ENCODE measurements at regions not wholly inside any gene's neighbourhood (a gene's known extent, or its start where the extent isn't known, plus 50 kb on each side); places are given as distances from the start of the nearest gene placed in this dataset.
"Not testable (repeated sequence)": the region's sequence is repeated elsewhere in the genome, so short reads cannot be mapped to it uniquely, and the experiment has no call there.

DNA sequence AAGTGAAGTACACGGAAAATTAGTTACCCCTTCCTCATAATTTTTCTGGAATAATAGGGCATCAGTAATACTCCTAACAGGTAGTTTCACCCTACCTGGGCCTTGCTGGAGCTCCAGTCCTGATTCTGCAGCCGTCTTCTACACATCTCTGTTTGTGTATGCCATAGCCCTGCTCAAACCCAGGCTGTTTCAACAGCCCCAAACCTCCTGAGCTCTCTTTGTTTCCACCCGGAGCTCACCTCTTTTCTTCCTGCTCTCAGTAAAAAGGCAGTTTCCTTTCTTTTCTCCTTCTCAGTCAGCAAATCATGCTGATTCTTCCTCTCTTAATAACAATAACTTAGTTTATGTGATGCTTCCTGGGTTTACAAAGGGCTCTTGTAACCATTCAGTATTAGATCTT, 355.1 kb upstream of the RUNX1 start:
- no peak for DNase-seq (ENCODE audit: low read depth in 2 of 2)

DNA sequence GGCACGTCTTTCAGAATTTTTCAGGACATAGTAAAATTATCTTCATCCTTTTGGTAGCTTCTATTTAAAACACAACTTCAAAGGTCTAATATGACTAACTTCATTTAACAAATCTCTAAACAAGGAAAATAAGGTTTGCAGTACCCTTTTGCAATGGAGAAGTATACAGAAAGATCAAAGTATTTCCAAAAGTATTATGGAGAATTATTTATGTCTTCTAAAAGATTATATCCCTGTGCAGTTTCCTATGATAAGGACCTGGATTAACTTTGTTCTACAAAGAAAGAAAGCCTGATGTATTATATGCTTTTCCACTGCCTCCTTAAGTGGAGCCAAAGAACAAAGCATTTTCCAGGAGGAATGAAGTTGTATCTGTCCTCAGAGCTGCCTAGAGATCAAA, 353.0 kb upstream of the RUNX1 start:
- no peak for DNase-seq (ENCODE audit: low read depth in 2 of 2)

DNA sequence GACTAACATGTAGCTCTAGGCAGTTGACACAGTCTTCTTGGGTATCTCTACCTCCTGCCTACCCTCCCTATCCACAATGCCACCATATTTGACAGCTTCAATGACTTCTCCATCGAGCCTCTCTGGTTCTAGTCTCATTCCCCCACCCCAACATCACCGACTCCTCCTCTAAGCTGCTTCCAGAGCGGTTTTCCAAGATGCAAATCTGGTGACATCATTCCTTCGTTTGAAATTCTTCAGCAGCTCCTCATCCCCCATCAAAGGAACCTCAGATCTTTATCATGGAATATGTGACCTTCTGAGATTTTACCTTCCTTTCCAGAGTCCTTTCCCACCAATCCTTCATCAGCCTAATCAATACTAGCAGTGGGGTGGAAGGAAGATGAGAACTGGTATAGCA, 352.4 kb upstream of the RUNX1 start:
- no peak for DNase-seq (ENCODE audit: low read depth in 2 of 2)

DNA sequence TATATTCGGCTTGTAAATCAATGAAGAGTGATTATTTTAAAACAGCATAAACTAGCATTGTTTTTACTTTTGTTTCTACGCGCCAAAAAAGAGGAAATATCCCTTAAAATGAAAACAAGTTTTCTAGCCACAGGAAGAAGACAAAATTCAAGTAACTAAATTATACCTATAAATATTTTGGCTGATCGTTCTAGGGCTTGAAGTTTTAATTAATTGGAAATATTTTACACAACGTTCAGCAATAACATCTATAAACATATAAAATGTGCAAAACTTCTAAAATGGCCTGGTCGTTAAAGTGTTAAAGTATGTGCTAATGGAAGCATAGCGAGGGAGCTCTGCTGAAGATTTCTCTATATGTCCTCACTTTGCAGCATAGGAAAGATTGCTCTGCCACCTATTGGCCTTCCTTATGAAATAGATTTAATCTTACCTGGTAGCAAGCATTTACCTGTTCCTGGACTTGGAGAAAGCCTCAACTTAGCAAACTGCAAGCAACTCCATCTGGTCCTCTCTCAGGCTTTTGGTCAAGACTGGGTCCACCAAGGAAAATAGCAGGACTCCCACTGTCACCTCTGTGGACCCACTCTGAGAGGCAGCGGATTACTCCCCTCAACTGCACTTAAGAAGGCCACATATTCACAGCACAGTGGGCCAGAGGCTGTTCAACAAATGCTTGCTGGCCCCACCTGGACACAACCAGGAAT, 351.3 kb upstream of the RUNX1 start:
- peak; percentile 33 to 78 for DNase-seq (ENCODE audit: low read depth in 2 of 2)

DNA sequence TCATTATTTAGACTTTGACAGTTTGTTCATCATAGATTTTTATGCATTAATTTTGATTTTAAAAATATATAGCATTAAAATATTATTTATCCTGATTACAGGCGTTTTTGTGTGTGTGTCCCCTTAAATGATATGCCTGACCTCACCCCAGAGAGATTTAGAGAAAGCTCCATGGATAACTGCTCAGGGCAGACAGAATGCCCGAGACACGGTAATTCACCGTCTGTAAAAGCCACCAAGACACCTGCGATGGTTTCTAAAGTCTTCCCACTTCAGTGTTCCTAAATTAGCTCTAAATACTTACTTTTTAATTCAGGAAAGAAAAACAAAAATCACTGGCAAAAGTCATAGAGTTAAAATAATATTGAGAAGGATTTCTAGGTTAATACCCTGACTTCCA, 350.6 kb upstream of the RUNX1 start:
- no peak for DNase-seq (ENCODE audit: low read depth in 2 of 2)

DNA sequence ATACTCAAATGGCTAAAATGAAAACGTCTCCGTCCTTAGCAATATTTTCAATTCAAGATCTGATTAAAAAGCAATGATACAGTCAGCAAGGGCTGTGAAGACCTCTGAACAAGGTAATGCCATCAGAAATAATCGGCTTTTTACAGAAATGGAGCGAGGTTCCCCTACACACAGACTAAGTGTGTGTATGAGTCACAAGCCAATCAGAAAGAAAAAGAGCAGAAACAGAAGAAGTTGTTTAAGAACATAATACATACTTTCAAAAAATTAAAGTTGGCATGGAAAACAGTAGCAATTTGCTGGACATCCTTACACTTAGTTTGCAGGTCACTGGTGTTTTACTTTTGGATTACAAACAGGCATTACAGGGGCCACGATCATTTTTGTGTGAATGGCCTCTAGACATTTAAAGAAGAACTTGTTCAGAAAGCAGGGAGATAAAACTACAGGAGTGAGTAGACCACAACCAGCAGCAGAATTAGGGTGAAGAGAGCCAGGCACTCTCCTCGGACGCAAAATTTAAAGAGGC, 350.0 kb upstream of the RUNX1 start:
- DNase-seq (ENCODE audit: low read depth in 2 of 2) = no peak

DNA sequence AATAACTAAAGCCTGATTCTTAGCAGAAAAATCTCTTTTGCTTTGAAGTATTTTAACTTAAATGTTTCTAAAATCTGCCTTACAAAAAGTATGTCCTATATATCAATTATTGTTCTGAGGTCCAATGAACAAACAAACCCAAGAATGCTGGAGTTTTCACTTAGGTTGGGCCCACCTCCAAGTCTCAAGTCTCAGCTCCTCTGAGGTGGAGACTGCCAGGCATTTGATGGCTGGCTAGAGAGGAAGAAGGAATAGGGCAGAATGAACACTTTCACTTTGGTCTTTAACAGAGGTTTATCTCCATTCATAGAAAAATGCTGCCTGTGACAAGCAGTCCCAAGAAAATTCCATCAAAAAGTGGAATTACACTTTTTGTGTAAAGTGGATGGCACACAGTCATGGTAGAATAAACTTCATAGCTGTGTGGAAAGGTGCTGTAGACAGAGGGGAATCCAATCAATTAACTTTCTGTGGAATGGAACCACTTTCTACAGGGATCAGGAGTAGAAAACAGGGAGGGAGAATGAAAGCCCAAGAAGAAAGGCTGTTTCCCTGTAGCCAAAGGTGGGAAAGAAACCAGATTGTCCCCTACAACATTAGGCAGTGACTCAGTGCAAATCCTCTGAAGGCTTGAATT, 349.4 kb upstream of the RUNX1 start:
- no peak for DNase-seq (ENCODE audit: low read depth in 2 of 2)

DNA sequence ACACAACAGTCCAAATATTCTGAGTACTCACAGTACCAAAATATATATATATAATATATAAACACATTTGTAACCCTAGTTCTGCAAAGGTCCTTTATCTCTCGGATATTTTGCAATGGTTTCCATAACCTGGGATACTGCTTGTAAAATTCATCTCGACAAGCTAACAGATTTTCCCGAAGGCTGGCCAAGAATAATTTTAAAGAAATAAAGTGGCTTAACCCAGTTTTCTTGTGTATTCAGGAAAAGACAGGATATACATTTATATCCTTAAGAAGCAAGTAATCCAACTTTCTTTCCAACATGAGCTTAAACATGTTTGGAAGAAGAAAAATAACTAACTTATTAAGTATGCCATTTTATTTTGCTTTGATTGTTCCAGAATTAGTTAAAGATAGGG, 348.7 kb upstream of the RUNX1 start:
- no peak for DNase-seq (ENCODE audit: low read depth in 2 of 2)

DNA sequence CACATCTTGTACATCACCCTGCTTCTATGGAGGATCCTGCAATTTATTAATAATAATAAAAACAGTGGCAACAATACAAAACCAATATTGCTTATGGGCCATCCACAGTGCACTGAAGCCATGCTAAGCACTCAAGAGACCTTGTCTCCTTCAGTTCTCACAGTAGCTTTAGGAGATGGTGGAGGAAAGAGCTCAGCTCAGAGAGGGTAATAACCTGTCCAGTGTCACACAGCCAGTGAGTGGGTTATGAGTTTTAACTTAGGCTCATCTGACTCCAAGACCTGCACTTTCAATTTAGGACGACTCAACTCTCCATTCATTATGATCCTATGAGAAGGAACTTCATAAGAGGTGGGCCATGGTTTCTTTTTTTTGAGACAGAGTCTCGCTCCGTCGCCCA, 347.6 kb upstream of the RUNX1 start:
- no peak for DNase-seq (ENCODE audit: low read depth in 2 of 2)

DNA sequence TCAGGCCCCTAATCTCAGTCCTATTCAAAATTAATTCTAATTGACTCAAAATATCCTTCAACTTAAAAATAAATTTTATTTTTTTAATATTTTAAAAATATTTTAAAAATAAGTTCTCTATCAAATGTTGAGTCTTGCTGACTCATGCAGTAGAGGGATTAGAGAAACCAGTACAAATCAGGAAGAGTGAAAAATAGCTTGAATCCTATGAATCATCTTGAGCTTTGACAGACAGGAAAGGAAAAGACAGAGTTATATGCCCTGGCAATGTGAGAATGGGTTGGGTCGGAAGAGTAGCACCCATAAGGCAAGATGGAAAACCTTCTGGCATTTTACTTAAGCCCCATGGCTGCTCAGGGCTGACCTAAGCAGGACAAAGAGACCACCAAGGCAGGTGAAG, 346.6 kb upstream of the RUNX1 start:
- DNase-seq (ENCODE audit: low read depth in 2 of 2) = peak in 1 of 2 donors; percentile 58

DNA sequence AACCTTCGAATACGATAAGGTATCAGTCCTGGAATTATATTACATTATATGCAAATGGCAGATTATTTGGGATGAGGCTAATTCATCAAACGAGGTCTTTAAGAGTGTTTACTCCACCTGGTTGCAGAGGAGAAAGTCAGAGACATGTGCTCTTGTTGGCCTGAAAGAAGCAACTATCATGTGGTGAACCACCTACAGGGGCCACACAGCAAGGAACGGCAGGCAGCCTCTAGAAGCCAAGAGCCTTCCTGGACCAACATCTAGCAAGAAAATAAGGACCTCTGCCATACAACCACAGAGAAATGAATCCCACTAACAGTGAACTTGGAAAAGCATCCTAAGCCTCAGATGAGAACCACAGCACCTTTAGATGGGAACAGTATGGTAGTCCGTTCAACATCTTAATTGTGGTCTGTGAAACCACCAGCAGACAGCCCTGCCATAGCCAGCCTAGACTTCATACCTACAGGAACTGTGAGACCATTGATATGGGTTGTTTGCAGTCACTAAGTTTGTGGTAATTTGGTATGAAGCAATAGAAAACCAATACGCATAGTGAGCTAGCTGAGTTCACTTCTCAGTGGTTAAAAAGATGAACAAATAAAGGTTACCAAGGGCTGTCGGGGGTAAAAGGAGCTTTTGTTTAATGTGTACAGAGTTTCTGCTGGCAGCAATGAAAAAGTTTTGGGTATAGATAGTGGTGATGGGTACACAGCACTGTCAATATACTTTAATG, 345.7 kb upstream of the RUNX1 start:
- no peak for DNase-seq (ENCODE audit: low read depth in 2 of 2)

DNA sequence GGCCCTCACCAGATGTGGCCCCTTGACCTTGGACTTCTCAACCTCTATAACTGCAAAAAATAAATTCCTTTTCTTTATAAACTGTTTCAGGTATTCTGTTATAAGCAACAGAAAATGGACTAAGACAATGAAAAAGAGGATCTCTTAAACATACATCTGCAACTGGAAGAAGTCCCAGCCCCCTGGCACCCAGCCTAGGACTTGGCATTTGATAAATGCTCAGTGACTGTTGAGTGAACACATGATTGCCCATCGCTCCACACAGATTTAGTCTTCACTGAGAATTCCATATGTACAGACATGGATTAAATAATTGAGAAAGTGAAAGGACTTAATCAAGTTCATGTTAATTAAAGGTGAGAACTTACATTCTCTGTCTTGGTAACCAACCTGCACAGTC, 344.9 kb upstream of the RUNX1 start:
- no peak for DNase-seq (ENCODE audit: low read depth in 2 of 2)

DNA sequence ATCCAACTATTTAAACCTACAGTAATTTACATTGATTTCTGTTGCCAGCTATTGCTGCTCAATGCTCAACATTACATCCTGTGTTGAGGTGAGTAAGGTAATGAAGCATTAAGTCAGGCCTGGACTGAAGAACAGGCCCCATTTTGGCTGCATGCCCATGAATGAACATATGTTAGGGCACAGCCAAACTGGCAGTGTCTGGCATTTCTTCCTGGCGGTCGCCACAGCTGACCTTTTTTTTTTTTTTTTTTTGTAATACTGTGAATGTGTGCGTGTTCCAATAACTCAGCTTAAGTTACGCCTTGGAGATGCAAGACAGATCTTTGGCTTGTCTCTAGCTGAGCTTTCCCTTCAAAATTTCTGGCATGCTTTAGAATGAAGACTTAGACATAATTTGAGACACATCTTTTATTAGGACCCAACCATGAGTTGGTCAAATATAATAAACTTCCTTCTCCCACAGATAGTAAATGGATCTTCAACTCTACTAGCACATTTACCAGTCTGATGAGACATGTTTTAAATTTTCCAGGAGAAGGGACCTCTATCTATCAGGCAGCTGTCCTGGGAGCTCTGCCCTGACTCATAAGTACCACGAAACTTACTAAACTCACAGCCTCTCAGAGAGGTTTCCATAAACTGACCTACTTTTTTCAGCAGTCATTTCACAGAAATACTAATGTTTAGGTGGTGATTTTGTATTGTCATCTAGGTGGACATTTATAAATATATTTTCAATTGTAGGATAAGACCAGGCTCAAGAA, 341.1 kb upstream of the RUNX1 start:
- peak in 1 of 2 donors; percentile 53 for DNase-seq (ENCODE audit: low read depth in 2 of 2)

DNA sequence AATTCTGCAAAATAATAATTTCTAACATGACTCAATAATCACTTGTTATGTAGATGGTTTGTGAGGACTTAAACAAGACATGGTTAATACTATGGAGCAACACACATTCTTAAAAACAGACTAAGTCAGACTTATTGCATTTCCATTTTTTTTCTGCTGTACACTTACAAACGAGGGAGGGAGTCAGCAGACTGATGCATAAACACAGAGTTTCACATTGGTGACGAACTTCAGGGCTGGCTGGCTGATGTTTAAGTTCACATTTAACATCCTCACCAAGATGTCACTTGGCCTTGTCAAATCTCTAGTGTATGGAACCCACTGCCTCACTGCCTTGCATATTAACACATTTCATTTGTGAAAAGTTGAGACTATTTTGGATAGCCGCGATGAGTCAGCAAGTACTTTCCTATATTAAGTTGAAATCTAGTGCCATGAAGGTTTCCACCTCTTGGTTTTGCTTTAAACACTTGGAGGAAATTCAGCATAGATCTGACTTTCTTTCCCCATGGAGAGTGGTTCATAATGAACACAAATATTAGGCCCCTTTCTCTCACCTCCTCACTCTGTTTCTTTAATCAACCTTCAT, 337.5 kb upstream of the RUNX1 start:
- no peak for DNase-seq (ENCODE audit: low read depth in 2 of 2)

DNA sequence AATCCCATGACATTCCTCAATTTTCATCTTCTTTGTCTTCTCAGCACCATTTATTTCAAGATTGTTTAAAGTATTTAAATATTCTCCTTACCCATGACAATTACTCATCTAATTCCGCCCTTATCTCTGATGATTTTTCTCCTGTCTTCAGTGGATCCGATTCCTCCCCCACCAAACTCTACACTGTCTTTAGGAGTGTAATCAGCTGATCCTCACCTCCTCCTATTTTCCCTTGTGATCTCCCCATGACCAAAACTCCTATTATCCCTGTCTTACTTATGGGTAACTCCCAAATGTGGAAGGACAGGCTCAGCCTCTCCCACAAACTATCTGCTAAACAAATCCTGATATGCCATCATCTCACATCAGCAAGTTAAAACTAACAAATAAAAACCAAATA, 335.3 kb upstream of the RUNX1 start:
- DNase-seq (ENCODE audit: low read depth in 2 of 2) = no peak

DNA sequence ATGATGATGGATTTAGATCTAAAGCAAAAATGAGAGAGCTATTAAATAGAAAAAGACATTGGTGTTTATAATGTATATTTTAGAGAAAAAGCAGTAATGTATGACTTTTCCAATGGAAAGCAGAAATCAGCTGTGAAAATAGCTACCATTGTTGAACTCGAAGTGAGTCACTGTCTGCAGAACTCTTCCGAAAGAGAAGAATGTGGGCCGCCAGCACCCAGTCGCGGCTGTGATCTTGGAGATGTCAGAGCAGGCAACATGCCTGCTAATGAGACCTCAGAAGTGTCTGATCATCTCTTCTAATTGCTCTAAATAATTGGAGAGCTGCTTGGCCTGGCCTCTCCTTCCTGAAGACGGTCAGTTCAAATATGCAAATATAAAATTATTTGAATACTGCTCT, 333.6 kb upstream of the RUNX1 start:
- peak in 1 of 2 donors; percentile 25 for DNase-seq (ENCODE audit: low read depth in 2 of 2)

DNA sequence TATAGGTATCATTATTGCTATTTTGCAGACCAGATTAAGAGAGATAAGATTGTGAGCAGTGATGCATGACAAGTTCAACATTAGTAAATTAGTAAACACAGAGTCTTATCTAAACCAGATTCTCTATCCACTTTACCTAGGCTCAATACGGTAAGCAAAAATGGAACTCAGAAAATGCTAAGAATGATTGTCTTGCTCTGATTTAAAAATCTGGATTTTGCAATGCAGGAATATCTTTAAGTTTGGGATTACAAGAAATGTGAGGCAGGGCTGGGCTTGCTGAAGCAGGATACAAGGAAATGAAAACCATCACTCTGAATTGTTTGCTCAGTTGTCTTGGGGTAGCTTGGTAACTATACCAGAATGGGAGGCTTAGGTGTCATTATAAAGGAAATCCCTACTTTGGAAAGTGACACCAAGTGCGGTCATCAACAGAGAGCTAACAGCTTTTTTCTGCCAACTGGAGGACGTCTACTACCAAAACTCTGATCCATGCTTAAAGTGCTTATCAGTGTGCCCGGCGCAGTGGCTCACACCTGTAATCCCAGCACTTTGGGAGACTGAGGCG, 332.7 kb upstream of the RUNX1 start:
- DNase-seq (ENCODE audit: low read depth in 2 of 2) = no peak

DNA sequence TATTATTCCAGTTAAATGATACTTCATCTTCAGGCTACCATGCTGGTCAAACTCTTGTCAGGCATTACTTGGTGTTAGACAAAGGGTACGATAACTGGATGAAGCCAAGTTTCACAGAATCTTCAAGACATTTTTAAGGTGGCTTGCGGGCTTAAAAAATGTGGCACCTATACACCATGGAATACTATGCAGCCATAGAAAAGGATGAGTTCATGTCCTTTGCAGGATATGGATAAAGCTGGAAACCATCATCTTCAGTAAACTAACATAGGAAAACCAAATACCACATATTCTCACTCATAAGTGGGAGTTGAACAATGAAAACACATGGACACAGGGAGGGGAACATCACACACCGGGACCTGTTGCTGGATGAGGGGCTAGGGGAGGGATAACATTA, 331.2 kb upstream of the RUNX1 start:
- not testable (repeated sequence) for DNase-seq (ENCODE audit: low read depth in 2 of 2)

DNA sequence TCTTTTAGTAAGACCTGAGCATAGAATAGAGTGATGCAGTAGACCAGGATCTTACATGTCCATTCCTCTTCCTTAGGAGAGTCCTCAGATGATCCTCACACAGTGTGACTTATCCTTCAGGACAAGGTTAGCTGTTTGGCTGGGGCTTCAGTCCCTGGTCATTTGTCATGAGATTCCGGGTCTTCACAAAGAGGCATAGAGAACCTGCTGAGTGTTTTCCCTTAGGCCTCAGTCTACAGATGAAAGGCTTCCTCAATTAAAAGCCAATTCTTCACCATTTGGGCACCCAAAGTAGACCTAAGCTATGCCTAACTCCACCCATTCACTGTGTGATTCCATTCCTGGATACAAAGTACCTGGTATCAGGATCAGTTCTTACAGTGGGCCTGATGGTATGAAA, 329.8 kb upstream of the RUNX1 start:
- no peak for DNase-seq (ENCODE audit: low read depth in 2 of 2)

DNA sequence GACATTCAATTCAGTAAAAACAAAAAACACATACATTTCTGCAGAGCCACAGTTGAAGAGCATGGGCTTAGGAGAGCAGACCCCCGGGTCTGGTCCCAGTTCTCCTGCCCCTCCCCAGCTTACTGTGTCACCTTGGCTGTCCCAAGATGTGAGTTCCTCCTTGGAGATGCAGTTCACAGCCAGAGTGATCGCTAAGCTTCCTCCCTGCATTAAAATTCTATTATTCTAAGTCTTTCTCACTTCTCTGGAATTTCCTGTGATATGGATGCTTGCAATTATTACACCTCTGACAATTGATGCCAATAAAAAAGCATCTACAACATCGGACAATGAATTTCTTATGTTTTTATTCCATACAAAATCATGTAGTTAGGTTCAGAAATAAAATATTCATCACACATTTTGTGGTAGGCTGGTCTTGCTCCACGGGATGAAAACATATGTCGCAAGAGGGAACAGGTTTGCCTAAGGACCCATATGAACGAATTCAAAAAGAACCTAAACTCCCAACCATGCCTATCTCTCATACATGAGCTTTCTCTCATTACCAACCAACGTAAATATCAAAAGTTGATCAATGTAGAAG, 328.5 kb upstream of the RUNX1 start:
- peak in 1 of 2 donors; percentile 51 for DNase-seq (ENCODE audit: low read depth in 2 of 2)
